Right lobe of liver (tissue), 4 donors: ENCODE measurements at regions not wholly inside any gene's neighbourhood (a gene's known extent, or its start where the extent isn't known, plus 50 kb on each side); places are given as distances from the start of the nearest gene placed in this dataset.

Experiments used
- POLR2A ChIP-seq: fragments of 450-650 bp; IDR thresholded peaks from one replicate; pipeline ENCODE4 v1.6.1; 2017; ENCODE audit warnings: antibody characterized with exemption, mild to moderate bottlenecking
- TF ChIP-seq, protein P1 (sequence below), 4 donors: fragments of 200-600 bp in 3 of 4; fragments of 450-650 bp in 1 of 4; IDR thresholded peaks; one replicate each; pipeline versions ENCODE4 v1.5.1 to v1.8.0; 2016 to 2022; ENCODE audit warnings: antibody characterized with exemption in 4 of 4, mild to moderate bottlenecking in 2 of 4
- donor health status: DM: no; HTN: no; CAD: no.
- donor health status: DM: no; HTN: no; CAD: no.
- donor health status: DM: no; HTN: yes; CAD: no.

DNA sequence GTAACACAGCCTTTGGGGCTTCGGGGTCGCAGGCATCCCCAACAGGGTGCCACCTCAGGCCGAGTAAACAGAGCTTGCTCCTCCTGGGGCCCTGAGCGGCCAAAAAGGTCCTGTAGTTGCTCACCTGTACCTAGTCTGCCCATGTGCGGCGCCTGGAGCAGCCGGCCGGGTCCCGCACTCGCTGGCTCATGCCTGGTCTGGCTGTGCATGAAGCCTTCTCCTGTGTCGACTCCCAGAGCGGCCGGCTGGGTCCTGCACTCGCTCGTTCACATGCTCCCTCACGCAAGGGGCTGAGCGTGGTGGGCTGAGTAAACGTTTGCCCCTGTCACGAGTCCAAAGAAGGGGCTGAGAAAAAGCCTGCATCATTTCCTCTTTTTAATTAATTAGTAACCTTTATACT lies 162.4 kb upstream of the TUT7 start:
- TF ChIP-seq, protein P1, sequence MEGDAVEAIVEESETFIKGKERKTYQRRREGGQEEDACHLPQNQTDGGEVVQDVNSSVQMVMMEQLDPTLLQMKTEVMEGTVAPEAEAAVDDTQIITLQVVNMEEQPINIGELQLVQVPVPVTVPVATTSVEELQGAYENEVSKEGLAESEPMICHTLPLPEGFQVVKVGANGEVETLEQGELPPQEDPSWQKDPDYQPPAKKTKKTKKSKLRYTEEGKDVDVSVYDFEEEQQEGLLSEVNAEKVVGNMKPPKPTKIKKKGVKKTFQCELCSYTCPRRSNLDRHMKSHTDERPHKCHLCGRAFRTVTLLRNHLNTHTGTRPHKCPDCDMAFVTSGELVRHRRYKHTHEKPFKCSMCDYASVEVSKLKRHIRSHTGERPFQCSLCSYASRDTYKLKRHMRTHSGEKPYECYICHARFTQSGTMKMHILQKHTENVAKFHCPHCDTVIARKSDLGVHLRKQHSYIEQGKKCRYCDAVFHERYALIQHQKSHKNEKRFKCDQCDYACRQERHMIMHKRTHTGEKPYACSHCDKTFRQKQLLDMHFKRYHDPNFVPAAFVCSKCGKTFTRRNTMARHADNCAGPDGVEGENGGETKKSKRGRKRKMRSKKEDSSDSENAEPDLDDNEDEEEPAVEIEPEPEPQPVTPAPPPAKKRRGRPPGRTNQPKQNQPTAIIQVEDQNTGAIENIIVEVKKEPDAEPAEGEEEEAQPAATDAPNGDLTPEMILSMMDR (IDR thresholded peaks at IDR 0.05), result no peak
- TF ChIP-seq POLR2A, result no peak
